Epithelial cell of esophagus (primary cell): ENCODE measurements at regions not wholly inside any gene's neighbourhood (a gene's known extent, or its start where the extent isn't known, plus 50 kb on each side); places are given as distances from the start of the nearest gene placed in this dataset.

Source experiments
- DNase-seq: peaks from one replicate; pipeline ENCODE4 v3.0.0; 2010; ENCODE audit warnings: low read depth
- H3K4me3 ChIP-seq: 2 replicates; pipeline ENCODE4 v1.5.1; 2011; ENCODE audit warnings: mild to moderate bottlenecking, low read length, control low read depth
- TF ChIP-seq, protein P1 (sequence below): IDR thresholded peaks from 2 replicates; pipeline ENCODE4 v1.5.1; 2011; ENCODE audit warnings: low read depth, mild to moderate bottlenecking, low read length, control low read depth, inconsistent platforms; ENCODE audit not compliant: insufficient read depth; ENCODE audit errors: missing control alignments

- no peak overlapping the region for H3K4me3 ChIP-seq
- DNase-seq: no peak
- TF ChIP-seq, protein P1, sequence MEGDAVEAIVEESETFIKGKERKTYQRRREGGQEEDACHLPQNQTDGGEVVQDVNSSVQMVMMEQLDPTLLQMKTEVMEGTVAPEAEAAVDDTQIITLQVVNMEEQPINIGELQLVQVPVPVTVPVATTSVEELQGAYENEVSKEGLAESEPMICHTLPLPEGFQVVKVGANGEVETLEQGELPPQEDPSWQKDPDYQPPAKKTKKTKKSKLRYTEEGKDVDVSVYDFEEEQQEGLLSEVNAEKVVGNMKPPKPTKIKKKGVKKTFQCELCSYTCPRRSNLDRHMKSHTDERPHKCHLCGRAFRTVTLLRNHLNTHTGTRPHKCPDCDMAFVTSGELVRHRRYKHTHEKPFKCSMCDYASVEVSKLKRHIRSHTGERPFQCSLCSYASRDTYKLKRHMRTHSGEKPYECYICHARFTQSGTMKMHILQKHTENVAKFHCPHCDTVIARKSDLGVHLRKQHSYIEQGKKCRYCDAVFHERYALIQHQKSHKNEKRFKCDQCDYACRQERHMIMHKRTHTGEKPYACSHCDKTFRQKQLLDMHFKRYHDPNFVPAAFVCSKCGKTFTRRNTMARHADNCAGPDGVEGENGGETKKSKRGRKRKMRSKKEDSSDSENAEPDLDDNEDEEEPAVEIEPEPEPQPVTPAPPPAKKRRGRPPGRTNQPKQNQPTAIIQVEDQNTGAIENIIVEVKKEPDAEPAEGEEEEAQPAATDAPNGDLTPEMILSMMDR: no peak
Measured at GRCh38 chr3:30349507-30349906, 256.9 kb upstream of the TGFBR2 start.

- DNase-seq: no peak
- TF ChIP-seq, protein P1: no peak
- H3K4me3 ChIP-seq: no peak overlapping the region
Measured at GRCh38 chr3:30350011-30350410, 256.4 kb upstream of the TGFBR2 start.

- no peak overlapping the region for H3K4me3 ChIP-seq
- TF ChIP-seq, protein P1: no peak
- DNase-seq: no peak
Measured at GRCh38 chr3:30350901-30351300, 255.5 kb upstream of the TGFBR2 start.

- H3K4me3 ChIP-seq: no peak overlapping the region
- no peak for DNase-seq
- TF ChIP-seq, protein P1: no peak
Measured at GRCh38 chr3:30352410-30353318, 253.7 kb upstream of the TGFBR2 start.

- DNase-seq: peak; percentile 70
- TF ChIP-seq, protein P1: no peak
- no peak overlapping the region for H3K4me3 ChIP-seq
Measured at GRCh38 chr3:30353711-30354467, 252.5 kb upstream of the TGFBR2 start.

DNA sequence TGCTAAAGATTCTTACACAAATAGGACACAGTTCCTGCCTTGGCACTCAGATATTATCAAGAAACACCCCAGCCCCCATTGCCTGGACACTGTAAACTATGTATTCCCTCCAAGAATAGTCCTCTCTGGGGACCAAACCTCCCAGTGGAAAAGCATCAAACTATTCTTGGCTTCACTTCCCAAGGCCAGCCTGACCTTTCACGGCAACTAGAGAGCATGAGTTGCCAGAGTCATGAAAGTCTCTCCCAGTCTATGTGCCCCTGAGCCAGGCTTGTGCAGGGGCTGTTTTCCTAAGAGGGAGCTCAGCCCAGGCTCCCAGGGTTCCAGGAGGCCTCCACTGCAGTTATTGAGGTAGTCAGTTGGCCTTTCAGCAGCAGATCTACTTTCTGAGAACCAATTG lies 251.9 kb upstream of the TGFBR2 start:
- H3K4me3 ChIP-seq: no peak overlapping the region
- TF ChIP-seq, protein P1: no peak
- no peak for DNase-seq
